Activated CD4-positive, alpha-beta T cell treated with anti-CD3 and anti-CD28 coated beads for 4 hours (primary cell): ENCODE measurements at regions not wholly inside any gene's neighbourhood (a gene's known extent, or its start where the extent isn't known, plus 50 kb on each side); places are given as distances from the start of the nearest gene placed in this dataset.
"Not testable (repeated sequence)": the region's sequence is repeated elsewhere in the genome, so short reads cannot be mapped to it uniquely, and the experiment has no call there.

Source experiments
- DNase-seq, 2 donors: peaks; one replicate each; pipeline ENCODE4 v3.0.0-alpha.2; 2020

- DNase-seq, result not testable (repeated sequence)
Measured at GRCh38 chr9:41606961-41607547, 417.9 kb upstream of the ZNG1F start.

DNA sequence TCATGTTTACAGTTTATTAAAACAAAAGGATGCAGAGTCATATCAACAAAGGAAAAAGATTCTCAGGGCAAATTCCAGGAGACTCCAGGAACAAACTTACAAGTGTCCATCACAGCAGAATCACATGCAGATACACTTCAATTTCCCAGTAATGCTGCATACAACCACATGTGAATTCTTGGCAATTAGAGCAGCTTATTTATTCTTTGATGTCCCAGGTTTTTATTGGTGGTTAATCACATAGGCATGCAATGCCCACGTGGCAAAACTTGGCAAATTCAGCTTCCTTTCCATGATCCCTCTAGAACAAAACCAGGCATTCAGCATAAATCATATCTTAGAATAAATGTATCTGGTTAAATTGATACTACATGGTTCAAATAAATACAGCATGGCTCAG is 376.5 kb upstream of the ZNG1F start:
- not testable (repeated sequence) for DNase-seq
